Neural cell (in vitro differentiated cells): ENCODE measurements at regions not wholly inside any gene's neighbourhood (a gene's known extent, or its start where the extent isn't known, plus 50 kb on each side); places are given as distances from the start of the nearest gene placed in this dataset.

Source experiments
- H2AFZ ChIP-seq: fragments of 200-600, 300-800 bp; sonication (generic), shearing (Covaris generic); 2 replicates; pipeline ENCODE4 v1.6.0; 2014; ENCODE audit warnings: low read depth, mild to moderate bottlenecking, antibody characterized with exemption, low read length, moderate library complexity
- H3F3A ChIP-seq: fragments of 200-600 bp; shearing (Covaris generic); 2 replicates; pipeline ENCODE4 v1.6.1; 2016; ENCODE audit warnings: mild to moderate bottlenecking, moderate library complexity, mixed read lengths, antibody characterized with exemption, low read length; ENCODE audit not compliant: insufficient read depth, poor library complexity, severe bottlenecking
- H3K27ac ChIP-seq: fragments of 200-600, 300-800 bp; sonication (generic), shearing (Covaris generic); 2 replicates; pipeline ENCODE4 v1.5.1; 2014; ENCODE audit warnings: mild to moderate bottlenecking, low read length, moderate library complexity
- H3K27me3 ChIP-seq: fragments of 300-800, 200-600 bp; sonication (generic), shearing (Covaris generic); 2 replicates; pipeline ENCODE4 v1.6.0; 2014; ENCODE audit warnings: mild to moderate bottlenecking, low read depth, low read length, moderate library complexity; ENCODE audit not compliant: insufficient read depth
- H3K36me3 ChIP-seq: fragments of 300-800, 200-600 bp; sonication (generic), shearing (Covaris generic); 2 replicates; pipeline ENCODE4 v1.5.1; 2014; ENCODE audit warnings: mild to moderate bottlenecking, antibody characterized with exemption, low read length, moderate library complexity; ENCODE audit not compliant: insufficient read depth
- H3K4me2 ChIP-seq: fragments of 300-800, 200-600 bp; sonication (generic), shearing (Covaris generic); 2 replicates; pipeline ENCODE4 v1.6.0; 2014; ENCODE audit warnings: mild to moderate bottlenecking, low read length
- H3K4me3 ChIP-seq: fragments of 300-800, 200-600 bp; sonication (generic), shearing (Covaris generic); 2 replicates; pipeline ENCODE4 v1.5.1; 2014; ENCODE audit warnings: mild to moderate bottlenecking, low read length, moderate library complexity
- H3K79me2 ChIP-seq: fragments of 200-600 bp; shearing (Covaris generic); replicated peaks from 2 replicates; pipeline ENCODE4 v1.6.0; 2014; ENCODE audit warnings: mild to moderate bottlenecking, low read length, moderate library complexity; ENCODE audit not compliant: insufficient read depth
- H3K9ac ChIP-seq: fragments of 300-800, 200-600 bp; sonication (generic), shearing (Covaris generic); 2 replicates; pipeline ENCODE4 v1.6.1; 2016; ENCODE audit warnings: mild to moderate bottlenecking, low read length, mixed read lengths
- H3K9me2 ChIP-seq: fragments of 200-600 bp; shearing (Covaris generic); 2 replicates; pipeline ENCODE4 v1.6.1; 2016; ENCODE audit warnings: mild to moderate bottlenecking, low read length, mixed read lengths; ENCODE audit not compliant: insufficient read depth
- H3K9me3 ChIP-seq: fragments of 200-600, 300-800 bp; sonication (generic), shearing (Covaris generic); 2 replicates; pipeline ENCODE4 v1.6.1; 2016; ENCODE audit warnings: mild to moderate bottlenecking, mixed run types, low read length, moderate library complexity, mixed read lengths
- H4K20me1 ChIP-seq: fragments of 200-600 bp; shearing (Covaris generic); 2 replicates; pipeline ENCODE4 v1.6.1; 2016; ENCODE audit warnings: mild to moderate bottlenecking, mixed run types; ENCODE audit not compliant: insufficient read depth
- EP300 ChIP-seq: fragments of 450-650 bp; conservative IDR thresholded peaks from 2 replicates; pipeline ENCODE4 v1.6.1; 2014; ENCODE audit warnings: antibody characterized with exemption, mild to moderate bottlenecking, moderate library complexity; ENCODE audit not compliant: poor library complexity, severe bottlenecking
- EZH2 ChIP-seq: fragments of 200-600, 300-800 bp; shearing (Covaris generic), sonication (generic); IDR thresholded peaks from 2 replicates; pipeline ENCODE4 v1.6.1; 2014; ENCODE audit warnings: antibody characterized with exemption, low read length, borderline replicate concordance, mild to moderate bottlenecking; ENCODE audit not compliant: insufficient read depth, poor library complexity, severe bottlenecking
- MXI1 ChIP-seq: fragments of 450-650 bp; conservative IDR thresholded peaks from 2 replicates; pipeline ENCODE4 v1.6.1; 2014; ENCODE audit warnings: antibody characterized with exemption, mild to moderate bottlenecking; ENCODE audit not compliant: poor library complexity, severe bottlenecking
- POLR2AphosphoS5 ChIP-seq: IDR thresholded peaks from 2 replicates; pipeline ENCODE4 v1.6.1; 2012
- RAD21 ChIP-seq: fragments of 450-650 bp; conservative IDR thresholded peaks from 2 replicates; pipeline ENCODE4 v1.6.1; 2014; ENCODE audit warnings: antibody characterized with exemption, mild to moderate bottlenecking, moderate library complexity
- SMC3 ChIP-seq: fragments of 450-650 bp; conservative IDR thresholded peaks from 2 replicates; pipeline ENCODE4 v1.6.1; 2014; ENCODE audit warnings: antibody characterized with exemption, mild to moderate bottlenecking, moderate library complexity; ENCODE audit not compliant: poor library complexity
- TAF1 ChIP-seq: IDR thresholded peaks from 2 replicates; pipeline ENCODE4 v1.6.1; 2012; ENCODE audit warnings: low read depth
- TF ChIP-seq, protein P1 (sequence below): fragments of 450-650 bp; IDR thresholded peaks from 2 replicates; pipeline ENCODE4 v1.5.1; 2014; ENCODE audit warnings: antibody characterized with exemption, mild to moderate bottlenecking, moderate library complexity; ENCODE audit not compliant: poor library complexity, severe bottlenecking
- TF ChIP-seq, protein P2 (sequence below): IDR thresholded peaks from 2 replicates; pipeline ENCODE4 v1.6.1; 2012; ENCODE audit warnings: borderline replicate concordance

DNA sequence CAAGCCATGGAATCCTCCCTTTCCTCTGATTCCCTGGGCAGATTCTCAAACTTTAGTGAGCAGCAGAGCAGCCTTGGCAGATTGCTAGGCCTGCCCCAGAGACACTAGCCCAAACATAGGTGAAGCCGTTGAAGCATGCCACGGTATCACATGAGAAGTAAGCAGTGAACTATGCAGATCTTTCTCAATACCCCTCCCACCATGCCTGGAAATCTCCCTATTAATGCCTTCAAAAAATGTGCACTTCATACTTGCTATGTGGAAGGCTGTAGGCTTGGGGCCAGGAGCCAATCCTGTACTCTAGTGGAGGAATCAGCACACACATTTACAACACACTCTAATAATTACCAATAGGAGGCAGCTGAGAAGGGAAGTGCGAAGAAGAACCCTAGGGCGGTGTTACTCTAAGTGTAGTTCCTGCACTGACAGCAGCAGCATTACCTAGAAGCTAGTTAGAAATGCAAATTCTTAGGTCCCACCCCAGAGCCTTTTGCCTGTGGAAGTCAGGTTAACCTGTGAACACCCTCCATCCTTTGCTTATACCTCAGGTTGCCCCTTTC is 305.1 kb upstream of the SPRED2 start:
- Histone ChIP-seq H3K4me2 (no peak overlapping the region), H3K4me3 (no peak overlapping the region), H2AFZ (no peak overlapping the region), H3K36me3 (no peaks in the 10 kb centered on the region), H3K79me2 (no peaks in the 10 kb centered on the region), H3K27ac (no peak overlapping the region), H3F3A (no peaks in the 10 kb centered on the region), H3K27me3 (no peaks in the 10 kb centered on the region), H3K9me2 (no peaks in the 10 kb centered on the region), H3K9me3 (no peaks in the 10 kb centered on the region), H4K20me1 (no peaks in the 10 kb centered on the region), H3K9ac (no peak overlapping the region)
- TF ChIP-seq, protein P1, sequence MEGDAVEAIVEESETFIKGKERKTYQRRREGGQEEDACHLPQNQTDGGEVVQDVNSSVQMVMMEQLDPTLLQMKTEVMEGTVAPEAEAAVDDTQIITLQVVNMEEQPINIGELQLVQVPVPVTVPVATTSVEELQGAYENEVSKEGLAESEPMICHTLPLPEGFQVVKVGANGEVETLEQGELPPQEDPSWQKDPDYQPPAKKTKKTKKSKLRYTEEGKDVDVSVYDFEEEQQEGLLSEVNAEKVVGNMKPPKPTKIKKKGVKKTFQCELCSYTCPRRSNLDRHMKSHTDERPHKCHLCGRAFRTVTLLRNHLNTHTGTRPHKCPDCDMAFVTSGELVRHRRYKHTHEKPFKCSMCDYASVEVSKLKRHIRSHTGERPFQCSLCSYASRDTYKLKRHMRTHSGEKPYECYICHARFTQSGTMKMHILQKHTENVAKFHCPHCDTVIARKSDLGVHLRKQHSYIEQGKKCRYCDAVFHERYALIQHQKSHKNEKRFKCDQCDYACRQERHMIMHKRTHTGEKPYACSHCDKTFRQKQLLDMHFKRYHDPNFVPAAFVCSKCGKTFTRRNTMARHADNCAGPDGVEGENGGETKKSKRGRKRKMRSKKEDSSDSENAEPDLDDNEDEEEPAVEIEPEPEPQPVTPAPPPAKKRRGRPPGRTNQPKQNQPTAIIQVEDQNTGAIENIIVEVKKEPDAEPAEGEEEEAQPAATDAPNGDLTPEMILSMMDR: no peak
- TF ChIP-seq MXI1 (no peak), POLR2AphosphoS5 (no peak), SMC3 (no peak), EZH2 (no peak), RAD21 (no peak), TAF1 (no peak), EP300 (no peak)
- TF ChIP-seq, protein P2, sequence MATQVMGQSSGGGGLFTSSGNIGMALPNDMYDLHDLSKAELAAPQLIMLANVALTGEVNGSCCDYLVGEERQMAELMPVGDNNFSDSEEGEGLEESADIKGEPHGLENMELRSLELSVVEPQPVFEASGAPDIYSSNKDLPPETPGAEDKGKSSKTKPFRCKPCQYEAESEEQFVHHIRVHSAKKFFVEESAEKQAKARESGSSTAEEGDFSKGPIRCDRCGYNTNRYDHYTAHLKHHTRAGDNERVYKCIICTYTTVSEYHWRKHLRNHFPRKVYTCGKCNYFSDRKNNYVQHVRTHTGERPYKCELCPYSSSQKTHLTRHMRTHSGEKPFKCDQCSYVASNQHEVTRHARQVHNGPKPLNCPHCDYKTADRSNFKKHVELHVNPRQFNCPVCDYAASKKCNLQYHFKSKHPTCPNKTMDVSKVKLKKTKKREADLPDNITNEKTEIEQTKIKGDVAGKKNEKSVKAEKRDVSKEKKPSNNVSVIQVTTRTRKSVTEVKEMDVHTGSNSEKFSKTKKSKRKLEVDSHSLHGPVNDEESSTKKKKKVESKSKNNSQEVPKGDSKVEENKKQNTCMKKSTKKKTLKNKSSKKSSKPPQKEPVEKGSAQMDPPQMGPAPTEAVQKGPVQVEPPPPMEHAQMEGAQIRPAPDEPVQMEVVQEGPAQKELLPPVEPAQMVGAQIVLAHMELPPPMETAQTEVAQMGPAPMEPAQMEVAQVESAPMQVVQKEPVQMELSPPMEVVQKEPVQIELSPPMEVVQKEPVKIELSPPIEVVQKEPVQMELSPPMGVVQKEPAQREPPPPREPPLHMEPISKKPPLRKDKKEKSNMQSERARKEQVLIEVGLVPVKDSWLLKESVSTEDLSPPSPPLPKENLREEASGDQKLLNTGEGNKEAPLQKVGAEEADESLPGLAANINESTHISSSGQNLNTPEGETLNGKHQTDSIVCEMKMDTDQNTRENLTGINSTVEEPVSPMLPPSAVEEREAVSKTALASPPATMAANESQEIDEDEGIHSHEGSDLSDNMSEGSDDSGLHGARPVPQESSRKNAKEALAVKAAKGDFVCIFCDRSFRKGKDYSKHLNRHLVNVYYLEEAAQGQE: no peak

GRCh38 chr2:65731476-65731875 is 299.1 kb upstream of the SPRED2 start:
- Histone ChIP-seq H3K9me3 (no peaks in the 10 kb centered on the region), H3K9ac (no peak overlapping the region), H3K4me3 (no peak overlapping the region), H3K27ac (no peak overlapping the region), H3K9me2 (no peaks in the 10 kb centered on the region), H3F3A (no peaks in the 10 kb centered on the region), H3K36me3 (no peaks in the 10 kb centered on the region), H3K79me2 (no peaks in the 10 kb centered on the region), H4K20me1 (no peaks in the 10 kb centered on the region), H2AFZ (no peak overlapping the region), H3K4me2 (no peak overlapping the region), H3K27me3 (no peaks in the 10 kb centered on the region)
- TF ChIP-seq, protein P2: no peak
- TF ChIP-seq EP300 (no peak), EZH2 (no peak), MXI1 (no peak), SMC3 (no peak), TAF1 (no peak), POLR2AphosphoS5 (no peak), RAD21 (no peak)
- TF ChIP-seq, protein P1: no peak
